HG03342 (cell line): ENCODE measurements at regions not wholly inside any gene's neighbourhood (a gene's known extent, or its start where the extent isn't known, plus 50 kb on each side); places are given as distances from the start of the nearest gene placed in this dataset.

Source experiments
- ATAC-seq: cut with Tn5 transposase; IDR thresholded peaks from one replicate; pipeline ENCODE4 v1.9.1; 2021; ENCODE audit warnings: mild to moderate bottlenecking, moderate library complexity; ENCODE audit not compliant: unreplicated experiment

GRCh38 chr20:24277196-24277595 lies 192.2 kb upstream of the SYNDIG1 start:
- no peak for ATAC-seq

- no peak for ATAC-seq
These were observed 193.3 kb upstream of the SYNDIG1 start for GRCh38 chr20:24275946-24276705.

GRCh38 chr20:24273251-24273650 lies 196.2 kb upstream of the SYNDIG1 start:
- ATAC-seq, result no peak

- no peak for ATAC-seq
These were observed 208.1 kb upstream of the SYNDIG1 start for GRCh38 chr20:24261351-24261750.

- no peak for ATAC-seq
These were observed 212.3 kb upstream of the SYNDIG1 start for GRCh38 chr20:24257171-24257570.

- no peak for ATAC-seq
These were observed 213.1 kb upstream of the SYNDIG1 start for GRCh38 chr20:24256307-24256706.

- ATAC-seq, result no peak
These were observed 214.9 kb upstream of the SYNDIG1 start for GRCh38 chr20:24254480-24254879.

GRCh38 chr20:24253321-24253720 lies 216.1 kb upstream of the SYNDIG1 start:
- ATAC-seq, result no peak

GRCh38 chr20:24245094-24245493 lies 224.3 kb upstream of the SYNDIG1 start:
- no peak for ATAC-seq

- no peak for ATAC-seq
These were observed 226.7 kb upstream of the SYNDIG1 start for GRCh38 chr20:24242763-24243162.

GRCh38 chr20:24241466-24241865 lies 228.0 kb upstream of the SYNDIG1 start:
- no peak for ATAC-seq

GRCh38 chr20:24236963-24237362 lies 232.5 kb upstream of the SYNDIG1 start:
- no peak for ATAC-seq

GRCh38 chr20:24236201-24236600 lies 233.2 kb upstream of the SYNDIG1 start:
- ATAC-seq, result no peak

- no peak for ATAC-seq
These were observed 233.9 kb upstream of the SYNDIG1 start for GRCh38 chr20:24235296-24236175.

- no peak for ATAC-seq
These were observed 239.0 kb upstream of the GGTLC1 start for GRCh38 chr20:24227600-24227999.

GRCh38 chr20:24212494-24212893 lies 223.9 kb upstream of the GGTLC1 start:
- no peak for ATAC-seq

- no peak for ATAC-seq
These were observed 223.4 kb upstream of the GGTLC1 start for GRCh38 chr20:24211972-24212371.

GRCh38 chr20:24210356-24210755 lies 221.8 kb upstream of the GGTLC1 start:
- no peak for ATAC-seq

- no peak for ATAC-seq
These were observed 220.1 kb upstream of the GGTLC1 start for GRCh38 chr20:24208652-24209051.

- no peak for ATAC-seq
These were observed 219.3 kb upstream of the GGTLC1 start for GRCh38 chr20:24207803-24208300.

- no peak for ATAC-seq
These were observed 218.4 kb upstream of the GGTLC1 start for GRCh38 chr20:24206995-24207394.
